ENCODE measurements at regions not wholly inside any gene's neighbourhood (a gene's known extent, or its start where the extent isn't known, plus 50 kb on each side); places are given as distances from the start of the nearest gene placed in this dataset.

GRCh38 chr2:51990684-51991083 lies 958.8 kb upstream of the NRXN1 start:
- DNase-seq (ENCODE audit: low spot score) = no peak
- TF ChIP-seq CTCF (IDR thresholded peaks at IDR 0.05; ENCODE audit: borderline replicate concordance, control extremely low read depth, extremely low read depth, insufficient read depth, missing control alignments) = no peak
- in situ Hi-C loops (cut with MboI; ENCODE audit: low sequenced_read_pairs, unreplicated experiment) = no loop called here

GRCh38 chr2:51986101-51986500 lies 954.2 kb upstream of the NRXN1 start:
- in situ Hi-C loops (cut with MboI; ENCODE audit: low sequenced_read_pairs, unreplicated experiment) = no loop called here
- no peak for DNase-seq (ENCODE audit: low spot score)
- no peak for TF ChIP-seq CTCF (IDR thresholded peaks at IDR 0.05; ENCODE audit: borderline replicate concordance, control extremely low read depth, extremely low read depth, insufficient read depth, missing control alignments)

GRCh38 chr2:51981783-51982182 lies 949.9 kb upstream of the NRXN1 start:
- in situ Hi-C loops (cut with MboI; ENCODE audit: low sequenced_read_pairs, unreplicated experiment) = no loop called here
- no peak for TF ChIP-seq CTCF (IDR thresholded peaks at IDR 0.05; ENCODE audit: borderline replicate concordance, control extremely low read depth, extremely low read depth, insufficient read depth, missing control alignments)
- no peak for DNase-seq (ENCODE audit: low spot score)

GRCh38 chr2:51976623-51977022 lies 944.7 kb upstream of the NRXN1 start:
- DNase-seq (ENCODE audit: low spot score) = no peak
- in situ Hi-C loops (cut with MboI; ENCODE audit: low sequenced_read_pairs, unreplicated experiment) = no loop called here

GRCh38 chr2:51971136-51971535 lies 939.2 kb upstream of the NRXN1 start:
- in situ Hi-C loops (cut with MboI; ENCODE audit: low sequenced_read_pairs, unreplicated experiment) = no loop called here
- no peak for DNase-seq (ENCODE audit: low spot score)
- no peak for TF ChIP-seq CTCF (IDR thresholded peaks at IDR 0.05; ENCODE audit: borderline replicate concordance, control extremely low read depth, extremely low read depth, insufficient read depth, missing control alignments)

More at GRCh38 chr2:51976623-51977022, 944.7 kb upstream of the NRXN1 start:
- no peak for TF ChIP-seq CTCF (IDR thresholded peaks at IDR 0.05; ENCODE audit: borderline replicate concordance, control extremely low read depth, extremely low read depth, insufficient read depth, missing control alignments)

GRCh38 chr2:51969347-51969746 lies 937.4 kb upstream of the NRXN1 start:
- TF ChIP-seq CTCF (IDR thresholded peaks at IDR 0.05; ENCODE audit: borderline replicate concordance, control extremely low read depth, extremely low read depth, insufficient read depth, missing control alignments) = no peak
- no peak for DNase-seq (ENCODE audit: low spot score)
- in situ Hi-C loops (cut with MboI; ENCODE audit: low sequenced_read_pairs, unreplicated experiment) = no loop called here

GRCh38 chr2:51960841-51961335 lies 929.0 kb upstream of the NRXN1 start:
- in situ Hi-C loops (cut with MboI; ENCODE audit: low sequenced_read_pairs, unreplicated experiment) = no loop called here
- DNase-seq (ENCODE audit: low spot score) = no peak
- TF ChIP-seq CTCF (IDR thresholded peaks at IDR 0.05; ENCODE audit: borderline replicate concordance, control extremely low read depth, extremely low read depth, insufficient read depth, missing control alignments) = no peak
